GM18858 (cell line): ENCODE measurements at regions not wholly inside any gene's neighbourhood (a gene's known extent, or its start where the extent isn't known, plus 50 kb on each side); places are given as distances from the start of the nearest gene placed in this dataset.

ENCODE experiments used
- ATAC-seq: cut with Tn5 transposase; IDR thresholded peaks from one replicate; pipeline ENCODE4 v1.9.1; 2021; ENCODE audit not compliant: unreplicated experiment

GRCh38 chr11:112579282-112579681, 318.6 kb upstream of the PLET1 start:
- ATAC-seq, result no peak

GRCh38 chr11:112580864-112581263, 320.2 kb upstream of the PLET1 start:
- ATAC-seq, result no peak

DNA sequence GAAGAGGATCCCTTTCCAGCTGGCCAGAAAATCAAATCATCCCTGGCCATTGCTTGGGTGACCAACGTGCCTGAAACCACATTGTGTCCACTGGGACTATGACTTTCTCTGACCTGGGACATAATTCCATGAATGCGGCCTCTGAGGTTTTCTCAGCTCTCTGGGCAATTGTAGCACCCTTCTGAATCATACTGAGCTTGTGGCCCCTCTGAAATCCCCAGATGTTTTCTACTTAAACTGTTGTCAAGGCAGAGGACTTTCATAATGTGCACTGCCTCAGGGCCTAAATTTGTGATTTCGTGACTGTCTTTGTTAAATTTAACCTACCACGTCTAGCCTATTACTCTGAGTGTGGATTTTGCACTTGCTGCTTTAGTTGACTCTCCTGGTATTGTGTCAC, 321.1 kb upstream of the PLET1 start:
- no peak for ATAC-seq

- ATAC-seq, result no peak
Observed at GRCh38 chr11:112582366-112582765, 321.7 kb upstream of the PLET1 start.

DNA sequence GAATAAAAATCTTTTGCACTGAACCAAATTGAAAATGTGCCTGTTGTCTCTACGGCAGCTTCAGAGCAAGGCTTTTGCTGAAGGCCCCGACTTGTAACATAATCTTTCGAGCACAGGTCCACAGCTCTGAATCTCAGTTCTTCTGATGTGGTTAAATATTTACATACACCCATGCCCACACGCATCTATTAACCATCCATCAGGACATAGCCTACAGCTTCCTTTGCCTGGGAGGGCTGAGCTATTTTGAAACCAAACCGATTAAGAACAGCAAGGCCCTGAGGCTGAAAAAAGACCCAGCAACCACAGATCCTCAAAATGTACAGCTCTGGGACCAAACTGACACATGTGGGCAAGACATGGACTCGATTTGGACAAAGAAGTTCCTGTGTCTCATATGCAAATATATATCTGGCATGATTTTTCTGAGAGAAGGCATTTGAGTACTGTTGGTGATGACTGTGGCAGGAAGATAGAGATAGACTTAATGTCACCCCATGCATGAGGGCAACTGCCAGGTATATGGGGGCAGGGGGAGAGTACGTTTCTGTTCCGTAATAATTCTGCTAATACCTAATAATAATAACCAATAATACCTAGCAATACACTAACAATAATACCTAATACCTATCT, 322.7 kb upstream of the PLET1 start:
- ATAC-seq, result peak; percentile 91

GRCh38 chr11:112584672-112585071, 324.0 kb upstream of the PLET1 start:
- no peak for ATAC-seq

GRCh38 chr11:112587664-112588063, 327.0 kb upstream of the PLET1 start:
- no peak for ATAC-seq

- ATAC-seq, result peak; percentile 27
Observed at GRCh38 chr11:112588252-112588694, 327.6 kb upstream of the PLET1 start.

DNA sequence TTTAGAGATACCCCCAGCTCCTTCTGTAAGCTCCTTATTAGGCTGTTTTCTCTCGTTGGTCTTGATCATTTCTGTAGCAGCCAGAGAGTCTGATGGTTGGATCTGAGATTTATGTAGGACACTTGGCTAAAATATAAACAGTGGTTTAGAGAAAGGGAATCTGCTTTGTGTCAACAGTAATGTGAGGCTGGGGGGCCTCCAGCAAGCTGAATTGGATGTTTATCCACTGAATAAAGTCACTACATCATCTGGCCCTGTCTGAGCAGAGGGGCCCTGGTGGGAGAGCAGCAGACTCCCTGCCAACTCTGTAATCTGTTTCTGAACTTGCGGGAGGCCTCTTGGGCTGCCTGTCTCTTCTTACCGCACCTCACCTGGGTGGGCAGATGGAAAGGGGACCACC, 328.5 kb upstream of the PLET1 start:
- no peak for ATAC-seq

DNA sequence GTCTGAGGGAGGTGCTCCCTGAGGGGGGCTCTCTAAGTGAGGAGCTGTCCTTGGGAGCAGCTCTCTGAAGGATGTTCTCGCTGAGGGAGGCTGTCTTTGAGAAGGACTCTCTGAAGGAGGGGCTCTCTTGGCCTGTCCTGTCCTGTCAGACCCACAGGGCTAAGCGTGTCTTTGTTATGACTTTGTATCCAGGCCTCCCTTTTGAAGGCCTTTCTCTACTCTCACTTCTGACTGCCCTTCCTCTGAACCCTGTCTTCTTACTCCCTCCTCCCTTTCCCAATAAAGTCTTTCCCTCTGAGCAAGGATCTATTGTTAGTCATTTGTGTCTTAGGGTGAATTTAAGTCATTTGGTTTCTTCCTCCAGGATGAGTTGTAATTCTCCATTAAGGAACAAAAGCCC, 330.1 kb upstream of the PLET1 start:
- ATAC-seq, result no peak

DNA sequence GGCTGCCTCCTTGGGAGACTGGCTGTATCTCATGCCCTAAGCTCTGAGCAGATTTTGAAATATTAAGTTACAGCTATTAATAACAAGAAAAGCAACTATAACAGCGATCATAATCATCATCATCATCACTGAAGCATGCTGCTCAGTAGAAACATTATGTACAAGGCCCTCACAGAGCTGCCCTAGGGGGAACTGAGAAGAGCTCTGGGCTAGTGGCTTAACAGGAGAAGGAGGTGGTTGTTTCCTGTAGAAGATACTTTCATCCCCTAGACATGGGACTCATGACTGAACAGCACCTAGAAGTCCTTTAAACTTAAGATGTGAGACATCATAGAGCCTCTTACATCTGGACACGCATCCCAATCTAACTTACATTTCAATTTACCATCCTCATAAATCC, 332.8 kb upstream of the PLET1 start:
- ATAC-seq, result no peak

DNA sequence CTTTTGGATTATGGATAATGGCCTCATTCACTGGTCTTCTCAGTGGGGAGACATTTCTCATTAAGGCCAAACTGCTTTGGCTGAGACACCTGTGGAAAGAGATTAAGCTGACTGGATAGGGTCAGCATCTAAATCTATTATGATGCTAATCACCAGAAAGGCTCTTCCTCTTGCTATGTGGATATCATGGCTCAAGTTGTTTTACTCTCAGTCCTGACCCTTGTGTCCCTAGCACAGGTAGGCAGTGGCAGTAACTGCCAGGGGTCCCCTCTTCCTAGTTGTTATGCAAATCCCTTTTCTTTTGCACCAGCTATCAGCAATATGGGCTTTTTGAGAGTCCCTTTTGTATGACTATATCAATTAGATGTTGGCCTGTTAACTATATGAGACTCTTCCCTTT, 335.7 kb upstream of the PLET1 start:
- ATAC-seq, result no peak

- ATAC-seq, result no peak
Observed at GRCh38 chr11:112597286-112597790, 336.7 kb upstream of the PLET1 start.

GRCh38 chr11:112599265-112599664, 338.6 kb upstream of the PLET1 start:
- ATAC-seq, result no peak

GRCh38 chr11:112599856-112600533, 339.3 kb upstream of the PLET1 start:
- no peak for ATAC-seq

GRCh38 chr11:112605093-112605666, 344.5 kb upstream of the PLET1 start:
- no peak for ATAC-seq

DNA sequence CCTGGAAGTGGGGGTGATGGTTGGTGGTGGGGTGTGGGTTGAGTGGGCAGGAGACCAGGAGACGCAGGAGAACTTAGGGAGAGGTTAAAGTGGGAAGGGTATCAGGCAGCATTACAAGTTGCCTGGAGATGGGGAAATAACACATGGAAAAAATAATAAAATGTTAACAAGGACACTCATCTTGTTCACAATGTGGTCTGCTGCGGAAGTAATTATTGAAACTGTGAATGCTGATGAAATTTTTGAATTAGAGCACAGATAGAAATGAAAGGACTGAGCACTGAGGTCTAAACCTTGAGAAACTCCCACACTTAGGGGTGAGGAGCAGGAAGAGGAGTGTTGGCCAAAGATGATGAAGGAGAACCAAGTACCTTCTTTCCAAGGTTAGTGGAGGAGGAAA, 346.0 kb upstream of the PLET1 start:
- ATAC-seq, result no peak

- no peak for ATAC-seq
Observed at GRCh38 chr11:112608509-112608908, 347.8 kb upstream of the PLET1 start.

- no peak for ATAC-seq
Observed at GRCh38 chr11:112610494-112610893, 349.8 kb upstream of the PLET1 start.

DNA sequence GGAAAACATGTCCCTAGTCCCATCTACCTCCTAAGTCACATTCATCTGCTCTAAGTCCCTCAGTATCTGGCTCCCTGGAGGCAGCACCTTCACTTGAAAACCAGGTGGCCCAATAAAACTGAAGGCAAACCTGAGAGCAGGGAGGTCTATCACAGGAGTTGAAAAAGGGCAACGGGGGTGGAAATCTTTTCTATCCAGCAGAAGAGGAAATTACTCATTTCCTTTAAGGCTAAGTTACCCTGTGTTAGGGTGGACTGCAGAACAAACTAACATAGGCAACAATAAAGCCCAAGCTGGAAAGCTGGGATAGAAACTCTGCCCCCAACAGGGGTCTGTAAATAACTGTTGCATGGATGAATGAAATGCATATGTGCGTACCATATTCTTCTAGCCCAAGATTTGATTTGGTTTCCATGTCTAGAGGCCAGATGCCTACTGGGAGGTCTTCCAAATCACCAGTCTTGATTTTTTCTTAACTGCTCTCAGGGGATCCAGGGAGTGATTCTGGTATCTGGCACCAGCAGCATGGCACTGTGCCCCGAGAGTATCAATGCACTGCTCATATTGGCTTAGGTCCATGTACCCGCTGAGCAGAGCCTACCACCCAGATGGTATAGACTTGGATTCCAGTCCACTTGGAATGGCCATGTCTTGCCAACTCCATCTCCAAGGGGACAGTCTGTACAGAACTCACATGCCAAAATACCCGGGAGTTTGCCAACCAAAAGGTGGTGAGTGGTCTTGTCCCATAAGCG, 350.0 kb upstream of the NCAM1 start:
- ATAC-seq, result no peak

DNA sequence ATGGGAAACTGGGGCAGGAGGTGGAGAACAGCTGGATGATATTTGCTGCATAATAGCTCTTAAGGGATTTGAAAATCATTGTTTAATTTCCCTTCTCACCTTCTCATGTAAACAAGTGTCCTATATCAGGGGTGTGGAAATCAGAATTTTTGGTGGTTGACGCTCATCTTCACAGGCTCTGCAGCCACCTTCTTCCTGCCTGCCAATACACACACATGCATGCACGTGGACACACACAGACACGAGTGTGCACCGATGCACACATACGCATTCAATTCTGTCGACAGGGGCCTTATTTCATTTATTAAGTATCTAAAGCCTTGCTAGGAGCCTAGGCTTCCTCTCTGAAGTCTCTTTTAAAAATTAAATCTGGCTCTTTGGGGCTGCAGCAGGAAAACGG, 349.4 kb upstream of the NCAM1 start:
- no peak for ATAC-seq
